Keratinocyte (primary cell): ENCODE measurements at regions not wholly inside any gene's neighbourhood (a gene's known extent, or its start where the extent isn't known, plus 50 kb on each side); places are given as distances from the start of the nearest gene placed in this dataset.

ENCODE experiments used
- DNase-seq: peaks from one replicate; pipeline ENCODE4 v3.0.0-alpha.2; 2011; ENCODE audit warnings: low read depth, missing footprints, low spot score
- FAIRE-seq: peaks from 2 replicates; lab custom pipeline; 2011; peaks lifted over from hg19 to GRCh38; lab: Jason Lieb, UNC
- H2AFZ ChIP-seq: 2 replicates; pipeline ENCODE4 v1.6.0; 2012; ENCODE audit warnings: low read length, control low read depth, inconsistent platforms; ENCODE audit not compliant: control insufficient read depth
- H3K27ac ChIP-seq: 2 replicates; pipeline ENCODE4 v1.5.1; 2011; ENCODE audit warnings: low read length; ENCODE audit not compliant: control insufficient read depth, insufficient read depth
- H3K27me3 ChIP-seq: 3 replicates; pipeline ENCODE4 v1.6.0; 2011; ENCODE audit warnings: low read length; ENCODE audit not compliant: control insufficient read depth, insufficient read depth; ENCODE audit errors: extremely low read depth
- H3K36me3 ChIP-seq, 2 experiments: 2 replicates in 1 of 2; 3 replicates in 1 of 2; pipeline ENCODE4 v1.5.1; 2011; ENCODE audit warnings: low read length in 2 of 2, mild to moderate bottlenecking in 1 of 2; ENCODE audit not compliant: control insufficient read depth in 2 of 2, insufficient read depth in 2 of 2; ENCODE audit errors: extremely low read depth in 1 of 2
- H3K4me1 ChIP-seq: 3 replicates; pipeline ENCODE4 v1.5.1; 2011; ENCODE audit warnings: low read length; ENCODE audit not compliant: control insufficient read depth, insufficient read depth; ENCODE audit errors: extremely low read depth
- H3K4me2 ChIP-seq: 3 replicates; pipeline ENCODE4 v1.6.0; 2011; ENCODE audit warnings: low read depth, low read length; ENCODE audit not compliant: control insufficient read depth, insufficient read depth; ENCODE audit errors: extremely low read depth
- H3K4me3 ChIP-seq, 3 experiments: fragments of 200-600 bp in 1 of 3; sonication (generic) in 1 of 3; 2 replicates in 2 of 3; 3 replicates in 1 of 3; pipeline ENCODE4 v1.5.1; 2011 to 2016; ENCODE audit warnings: low read length in 3 of 3, mild to moderate bottlenecking in 3 of 3, control low read depth in 2 of 3, inconsistent platforms in 1 of 3, low read depth in 1 of 3, mixed read lengths in 1 of 3, mixed run types in 1 of 3, moderate library complexity in 1 of 3; ENCODE audit not compliant: control insufficient read depth in 2 of 3, insufficient read depth in 2 of 3; ENCODE audit errors: extremely low read depth in 1 of 3
- H3K79me2 ChIP-seq: 2 replicates; pipeline ENCODE4 v1.6.0; 2012; ENCODE audit warnings: low read length; ENCODE audit not compliant: control insufficient read depth, insufficient read depth
- H3K9ac ChIP-seq: 3 replicates; pipeline ENCODE4 v1.6.0; 2011; ENCODE audit warnings: low read length; ENCODE audit not compliant: control insufficient read depth, insufficient read depth; ENCODE audit errors: extremely low read depth
- H3K9me1 ChIP-seq: 3 replicates; pipeline ENCODE4 v1.6.0; 2011; ENCODE audit warnings: low read length; ENCODE audit not compliant: control insufficient read depth, insufficient read depth; ENCODE audit errors: extremely low read depth
- H3K9me3 ChIP-seq: 2 replicates; pipeline ENCODE4 v1.5.1; 2012; ENCODE audit warnings: low read depth, low read length; ENCODE audit not compliant: control insufficient read depth
- H4K20me1 ChIP-seq: 3 replicates; pipeline ENCODE4 v1.6.0; 2011; ENCODE audit warnings: low read length; ENCODE audit not compliant: control insufficient read depth, insufficient read depth; ENCODE audit errors: extremely low read depth
- CTCF ChIP-seq, 3 experiments: IDR thresholded peaks in 1 of 3; conservative IDR thresholded peaks in 1 of 3; optimal IDR thresholded peaks in 1 of 3; 2 replicates in 2 of 3; 3 replicates in 1 of 3; pipeline versions ENCODE3 to v1.5.1; 2011; ENCODE audit warnings: low read length in 3 of 3, mild to moderate bottlenecking in 3 of 3, moderate library complexity in 2 of 3, control low read depth in 1 of 3, inconsistent platforms in 1 of 3; ENCODE audit not compliant: insufficient read depth in 2 of 3; ENCODE audit errors: extremely low read depth in 1 of 3
- EZH2 ChIP-seq: IDR thresholded peaks from one replicate; pipeline ENCODE4 v1.6.1; 2012; ENCODE audit warnings: inconsistent platforms, mild to moderate bottlenecking, low read length, moderate library complexity
- dilution Hi-C: fragments of 300-500 bp; cut with MboI; formaldehyde crosslinking; loops from one replicate; pipeline ENCODE4 v1.7.0; 2020; ENCODE audit warnings: low sequenced_read_pairs; ENCODE audit not compliant: extremely low pct_ligation_motif_present

GRCh38 chr6:139654309-139654708 lies 279.9 kb upstream of the CITED2 start:
- TF ChIP-seq CTCF (optimal IDR thresholded peaks at IDR 0.05 in 1 of 3, IDR thresholded peaks at IDR 0.05 in 1 of 3, conservative IDR thresholded peaks at IDR 0.05 in 1 of 3; ENCODE audit: extremely low read depth in 1 of 3, insufficient read depth in 2 of 3, low read length in 3 of 3) (no peak), EZH2 (no peak)
- Histone ChIP-seq H4K20me1 (no peaks in the 10 kb centered on the region), H2AFZ (no peak overlapping the region), H3K9me3 (no peaks in the 10 kb centered on the region), H3K36me3 (no peaks in the 10 kb centered on the region), H3K79me2 (no peaks in the 10 kb centered on the region), H3K9me1 (no peaks in the 10 kb centered on the region), H3K27ac (no peak overlapping the region), H3K4me1 (no peaks in the 10 kb centered on the region), H3K4me2 (no peak overlapping the region), H3K9ac (no peak overlapping the region), H3K27me3 (no peaks in the 10 kb centered on the region), H3K4me3 (no peak overlapping the region)
- FAIRE-seq (no peak), DNase-seq (no peak)
- dilution Hi-C loops = no loop called here

DNA sequence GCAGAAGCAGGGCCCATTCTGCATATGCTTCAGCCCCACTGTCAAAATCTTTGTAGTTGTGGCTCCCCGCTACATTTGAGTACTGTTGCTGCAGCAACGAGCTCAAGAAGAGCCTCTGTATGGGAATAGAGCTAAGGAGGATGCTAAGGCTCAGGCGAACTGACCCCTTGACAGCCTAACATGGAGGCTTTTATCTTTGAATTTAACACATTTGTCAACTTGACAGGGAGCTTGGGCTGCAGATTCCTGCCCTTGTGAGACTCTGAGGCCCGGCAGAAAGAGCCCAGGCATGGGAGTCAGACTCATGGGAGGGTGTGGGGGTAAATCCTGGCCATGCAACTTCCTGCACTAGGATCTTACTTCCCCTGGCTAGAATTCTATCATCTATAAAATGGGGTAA lies 278.7 kb upstream of the CITED2 start:
- no peaks in the 10 kb centered on the region for H3K9me1 ChIP-seq
- FAIRE-seq (no peak), DNase-seq (no peak)
- no peaks in the 10 kb centered on the region for H3K79me2 ChIP-seq
- no peak overlapping the region for H3K27ac ChIP-seq
- dilution Hi-C loops = no loop called here
- H3K4me2 ChIP-seq = no peak overlapping the region
- H3K9me3 ChIP-seq = no peaks in the 10 kb centered on the region
- no peaks in the 10 kb centered on the region for H3K36me3 ChIP-seq
- H3K4me3 ChIP-seq = no peak overlapping the region
- no peak overlapping the region for H2AFZ ChIP-seq
- H3K9ac ChIP-seq = no peak overlapping the region
- TF ChIP-seq EZH2 (no peak), CTCF (optimal IDR thresholded peaks at IDR 0.05 in 1 of 3, IDR thresholded peaks at IDR 0.05 in 1 of 3, conservative IDR thresholded peaks at IDR 0.05 in 1 of 3; ENCODE audit: extremely low read depth in 1 of 3, insufficient read depth in 2 of 3, low read length in 3 of 3) (no peak)
- no peaks in the 10 kb centered on the region for H3K4me1 ChIP-seq
- H3K27me3 ChIP-seq = no peaks in the 10 kb centered on the region
- no peaks in the 10 kb centered on the region for H4K20me1 ChIP-seq
